ENCODE measurements at regions not wholly inside any gene's neighbourhood (a gene's known extent, or its start where the extent isn't known, plus 50 kb on each side); places are given as distances from the start of the nearest gene placed in this dataset.

DNA sequence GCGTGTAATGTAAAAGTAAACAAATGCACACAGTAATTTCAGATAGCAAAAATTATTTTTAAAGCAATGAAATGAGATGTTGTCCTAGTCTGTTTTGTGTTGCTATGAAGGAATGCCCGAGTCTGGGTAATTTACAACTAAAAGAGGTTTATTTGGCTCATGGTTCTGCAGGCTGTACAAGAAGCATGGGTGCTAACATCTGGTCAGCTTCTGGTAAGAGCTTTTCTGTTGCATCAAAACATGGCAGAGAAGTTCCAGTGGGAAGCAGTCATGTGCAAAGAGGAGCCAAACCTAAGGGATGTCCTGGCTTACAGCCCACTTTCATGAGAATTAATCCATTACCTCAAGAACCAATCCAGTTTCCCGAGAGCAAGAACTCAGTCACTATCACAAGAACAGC is 62.9 kb upstream of the MNX1 start:
- no peak overlapping the region for H3K9ac ChIP-seq (ENCODE audit: low read length)
- no peaks in the 10 kb centered on the region for H4K20me1 ChIP-seq (ENCODE audit: insufficient read depth, low read length)
- no peaks in the 10 kb centered on the region for H3K36me3 ChIP-seq (ENCODE audit: insufficient read depth, low read length)
- no peaks in the 10 kb centered on the region for H3K36me3 Mint-ChIP-seq (ENCODE audit: low read depth, unreplicated experiment)
- FAIRE-seq, result no peak
- no peak for DNase-seq (ENCODE audit: low read depth)
- no peak overlapping the region for H2AFZ ChIP-seq (ENCODE audit: low read depth, low read length)
- no peak overlapping the region for H3K27ac Mint-ChIP-seq (ENCODE audit: unreplicated experiment)
- no peak overlapping the region for H3K4me3 ChIP-seq (ENCODE audit: insufficient read depth, low read depth, low read length)
- H3K4me2 ChIP-seq (ENCODE audit: low read length), result no peak overlapping the region
- no peaks in the 10 kb centered on the region for H3K9me3 Mint-ChIP-seq (ENCODE audit: unreplicated experiment)
- no peaks in the 10 kb centered on the region for H3K4me1 Mint-ChIP-seq (ENCODE audit: low read depth, unreplicated experiment)
- TF ChIP-seq, protein P1, sequence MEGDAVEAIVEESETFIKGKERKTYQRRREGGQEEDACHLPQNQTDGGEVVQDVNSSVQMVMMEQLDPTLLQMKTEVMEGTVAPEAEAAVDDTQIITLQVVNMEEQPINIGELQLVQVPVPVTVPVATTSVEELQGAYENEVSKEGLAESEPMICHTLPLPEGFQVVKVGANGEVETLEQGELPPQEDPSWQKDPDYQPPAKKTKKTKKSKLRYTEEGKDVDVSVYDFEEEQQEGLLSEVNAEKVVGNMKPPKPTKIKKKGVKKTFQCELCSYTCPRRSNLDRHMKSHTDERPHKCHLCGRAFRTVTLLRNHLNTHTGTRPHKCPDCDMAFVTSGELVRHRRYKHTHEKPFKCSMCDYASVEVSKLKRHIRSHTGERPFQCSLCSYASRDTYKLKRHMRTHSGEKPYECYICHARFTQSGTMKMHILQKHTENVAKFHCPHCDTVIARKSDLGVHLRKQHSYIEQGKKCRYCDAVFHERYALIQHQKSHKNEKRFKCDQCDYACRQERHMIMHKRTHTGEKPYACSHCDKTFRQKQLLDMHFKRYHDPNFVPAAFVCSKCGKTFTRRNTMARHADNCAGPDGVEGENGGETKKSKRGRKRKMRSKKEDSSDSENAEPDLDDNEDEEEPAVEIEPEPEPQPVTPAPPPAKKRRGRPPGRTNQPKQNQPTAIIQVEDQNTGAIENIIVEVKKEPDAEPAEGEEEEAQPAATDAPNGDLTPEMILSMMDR (IDR thresholded peaks at IDR 0.05; ENCODE audit: insufficient read depth, low read depth, low read length), result no peak
- no peak for TF ChIP-seq EZH2 (IDR thresholded peaks at IDR 0.05; ENCODE audit: insufficient read depth, low read length)
- no peaks in the 10 kb centered on the region for H3K4me1 ChIP-seq (ENCODE audit: insufficient read depth, low read length)
- peaks cover 57% of the 10 kb centered on the region for H3K27me3 Mint-ChIP-seq (ENCODE audit: low read depth, unreplicated experiment)
- no peaks in the 10 kb centered on the region for H3K9me3 ChIP-seq (ENCODE audit: insufficient read depth, low read depth, low read length)
- peaks cover 2% of the 10 kb centered on the region for H3K27me3 ChIP-seq (ENCODE audit: insufficient read depth, low read length)
- H3K79me2 ChIP-seq (ENCODE audit: insufficient read depth, low read length), result no peaks in the 10 kb centered on the region
- H3K4me3 Mint-ChIP-seq (ENCODE audit: unreplicated experiment), result no peak overlapping the region
- H3K27ac ChIP-seq (ENCODE audit: low read depth, low read length), result no peak overlapping the region

DNA sequence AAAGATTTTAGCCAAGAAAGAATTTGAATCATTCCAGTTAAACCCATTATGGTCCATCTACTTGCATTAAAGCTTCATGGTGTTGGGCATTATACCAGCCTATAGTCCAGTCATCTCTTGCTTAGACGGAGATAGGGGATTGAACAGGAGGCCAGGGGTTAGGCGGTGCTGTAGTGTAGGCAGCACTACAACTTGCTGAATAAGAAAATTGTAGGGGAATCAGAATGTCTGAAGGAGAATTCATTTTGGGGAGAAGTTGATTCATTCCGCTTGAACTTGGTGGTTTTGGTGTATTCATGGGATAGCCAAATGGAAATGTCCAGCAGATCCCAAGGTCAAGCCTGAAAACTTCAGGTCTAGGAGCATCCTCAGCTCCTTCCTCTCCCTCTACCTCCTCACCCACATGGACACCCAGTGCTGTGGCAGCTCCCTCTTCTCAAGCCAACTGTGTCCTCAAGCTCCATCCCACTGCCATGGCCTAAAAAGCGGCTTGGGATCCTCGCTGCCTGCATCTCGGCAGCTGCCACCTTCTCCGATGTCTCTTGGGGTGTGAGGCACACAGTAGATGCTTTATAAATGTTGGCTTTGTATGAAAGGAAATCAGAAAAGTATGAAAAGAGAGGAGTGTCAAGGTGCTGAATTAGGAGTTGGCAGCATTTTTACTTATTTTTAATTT is 63.6 kb upstream of the MNX1 start:
- no peak overlapping the region for H3K4me2 ChIP-seq (ENCODE audit: low read length)
- no peaks in the 10 kb centered on the region for H3K4me1 Mint-ChIP-seq (ENCODE audit: low read depth, unreplicated experiment)
- H3K79me2 ChIP-seq (ENCODE audit: insufficient read depth, low read length), result no peaks in the 10 kb centered on the region
- TF ChIP-seq, protein P1 (IDR thresholded peaks at IDR 0.05; ENCODE audit: insufficient read depth, low read depth, low read length), result no peak
- TF ChIP-seq EZH2 (IDR thresholded peaks at IDR 0.05; ENCODE audit: insufficient read depth, low read length), result no peak
- no peak overlapping the region for H3K9ac ChIP-seq (ENCODE audit: low read length)
- H4K20me1 ChIP-seq (ENCODE audit: insufficient read depth, low read length), result no peaks in the 10 kb centered on the region
- DNase-seq (ENCODE audit: low read depth) (no peak), FAIRE-seq (no peak)
- no peaks in the 10 kb centered on the region for H3K36me3 ChIP-seq (ENCODE audit: insufficient read depth, low read length)
- H3K27me3 ChIP-seq (ENCODE audit: insufficient read depth, low read length), result peaks cover 2% of the 10 kb centered on the region
- no peaks in the 10 kb centered on the region for H3K9me3 Mint-ChIP-seq (ENCODE audit: unreplicated experiment)
- H3K27ac Mint-ChIP-seq (ENCODE audit: unreplicated experiment), result no peak overlapping the region
- H2AFZ ChIP-seq (ENCODE audit: low read depth, low read length), result no peak overlapping the region
- no peak overlapping the region for H3K4me3 Mint-ChIP-seq (ENCODE audit: unreplicated experiment)
- no peaks in the 10 kb centered on the region for H3K36me3 Mint-ChIP-seq (ENCODE audit: low read depth, unreplicated experiment)
- H3K9me3 ChIP-seq (ENCODE audit: insufficient read depth, low read depth, low read length), result no peaks in the 10 kb centered on the region
- H3K4me3 ChIP-seq (ENCODE audit: insufficient read depth, low read depth, low read length), result no peak overlapping the region
- no peaks in the 10 kb centered on the region for H3K4me1 ChIP-seq (ENCODE audit: insufficient read depth, low read length)
- no peak overlapping the region for H3K27ac ChIP-seq (ENCODE audit: low read depth, low read length)
- peaks cover 62% of the 10 kb centered on the region for H3K27me3 Mint-ChIP-seq (ENCODE audit: low read depth, unreplicated experiment)

DNA sequence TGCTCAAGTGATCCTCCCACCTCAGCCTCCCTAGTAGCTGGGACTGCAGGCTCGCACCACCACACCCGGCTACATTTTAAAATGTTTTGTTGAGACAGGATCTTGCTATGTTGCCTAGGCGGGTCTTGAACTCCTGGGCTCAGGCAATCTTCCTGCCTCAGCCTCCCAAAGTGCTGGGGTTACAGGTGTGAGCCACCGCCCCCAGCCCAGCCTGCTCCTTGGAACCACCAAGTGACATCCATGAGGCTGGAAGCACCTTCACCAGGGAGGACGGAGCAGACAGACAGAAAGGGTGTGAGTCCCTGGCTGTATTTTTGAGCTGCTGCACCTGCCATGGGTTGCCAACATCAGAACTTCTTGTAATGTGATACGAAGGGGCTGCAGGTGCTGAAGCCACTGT is 62.3 kb upstream of the UBE3C start:
- H4K20me1 ChIP-seq (ENCODE audit: insufficient read depth, low read length), result no peaks in the 10 kb centered on the region
- DNase-seq (ENCODE audit: low read depth), result no peak
- Mint-ChIP-seq H3K36me3 (ENCODE audit: low read depth, unreplicated experiment) (no peaks in the 10 kb centered on the region), H3K4me1 (ENCODE audit: low read depth, unreplicated experiment) (no peaks in the 10 kb centered on the region), H3K27me3 (ENCODE audit: low read depth, unreplicated experiment) (peaks cover 72% of the 10 kb centered on the region), H3K9me3 (ENCODE audit: unreplicated experiment) (peaks cover under 1% of the 10 kb centered on the region), H3K27ac (ENCODE audit: unreplicated experiment) (no peak overlapping the region), H3K4me3 (ENCODE audit: unreplicated experiment) (no peak overlapping the region)
- no peaks in the 10 kb centered on the region for H3K9me3 ChIP-seq (ENCODE audit: insufficient read depth, low read depth, low read length)
- H3K4me1 ChIP-seq (ENCODE audit: insufficient read depth, low read length), result no peaks in the 10 kb centered on the region
- H3K4me3 ChIP-seq (ENCODE audit: insufficient read depth, low read depth, low read length), result no peak overlapping the region
- no peak overlapping the region for H3K27ac ChIP-seq (ENCODE audit: low read depth, low read length)
- no peak overlapping the region for H3K4me2 ChIP-seq (ENCODE audit: low read length)
- FAIRE-seq, result no peak
- H2AFZ ChIP-seq (ENCODE audit: low read depth, low read length), result no peak overlapping the region
- no peaks in the 10 kb centered on the region for H3K36me3 ChIP-seq (ENCODE audit: insufficient read depth, low read length)
- H3K79me2 ChIP-seq (ENCODE audit: insufficient read depth, low read length), result no peaks in the 10 kb centered on the region
- peaks cover 2% of the 10 kb centered on the region for H3K27me3 ChIP-seq (ENCODE audit: insufficient read depth, low read length)
- TF ChIP-seq, protein P1 (IDR thresholded peaks at IDR 0.05; ENCODE audit: insufficient read depth, low read depth, low read length), result no peak
- TF ChIP-seq EZH2 (IDR thresholded peaks at IDR 0.05; ENCODE audit: insufficient read depth, low read length), result no peak
- no peak overlapping the region for H3K9ac ChIP-seq (ENCODE audit: low read length)
